ENCODE measurements at regions not wholly inside any gene's neighbourhood (a gene's known extent, or its start where the extent isn't known, plus 50 kb on each side); places are given as distances from the start of the nearest gene placed in this dataset.
"Not testable (repeated sequence)": the region's sequence is repeated elsewhere in the genome, so short reads cannot be mapped to it uniquely, and the experiment has no call there.

GRCh38 chr16:9599415-9600120, 508.1 kb downstream of the HAPSTR1 start:
- no peak for DNase-seq

GRCh38 chr16:9602189-9602588, 510.7 kb downstream of the HAPSTR1 start:
- no peak for DNase-seq

DNA sequence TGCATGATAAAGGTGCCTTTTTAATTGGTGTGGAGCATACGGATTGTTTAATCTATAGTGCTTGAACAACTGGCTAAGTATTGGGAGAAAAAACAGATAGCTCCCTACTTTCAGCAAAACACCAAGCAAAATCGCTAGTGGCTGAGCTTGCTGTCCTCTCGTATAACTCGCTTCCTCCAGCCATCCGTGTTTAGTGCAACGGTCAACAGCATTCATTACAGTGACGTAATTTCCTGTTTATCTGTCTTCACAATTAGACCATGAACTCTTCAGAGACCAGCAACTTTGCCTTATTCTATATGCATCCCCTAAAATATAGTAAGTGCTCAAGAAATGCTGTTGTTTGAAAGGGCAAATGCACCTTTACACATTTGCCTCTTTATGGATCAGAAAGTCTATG, 511.9 kb downstream of the HAPSTR1 start:
- no peak for DNase-seq

DNA sequence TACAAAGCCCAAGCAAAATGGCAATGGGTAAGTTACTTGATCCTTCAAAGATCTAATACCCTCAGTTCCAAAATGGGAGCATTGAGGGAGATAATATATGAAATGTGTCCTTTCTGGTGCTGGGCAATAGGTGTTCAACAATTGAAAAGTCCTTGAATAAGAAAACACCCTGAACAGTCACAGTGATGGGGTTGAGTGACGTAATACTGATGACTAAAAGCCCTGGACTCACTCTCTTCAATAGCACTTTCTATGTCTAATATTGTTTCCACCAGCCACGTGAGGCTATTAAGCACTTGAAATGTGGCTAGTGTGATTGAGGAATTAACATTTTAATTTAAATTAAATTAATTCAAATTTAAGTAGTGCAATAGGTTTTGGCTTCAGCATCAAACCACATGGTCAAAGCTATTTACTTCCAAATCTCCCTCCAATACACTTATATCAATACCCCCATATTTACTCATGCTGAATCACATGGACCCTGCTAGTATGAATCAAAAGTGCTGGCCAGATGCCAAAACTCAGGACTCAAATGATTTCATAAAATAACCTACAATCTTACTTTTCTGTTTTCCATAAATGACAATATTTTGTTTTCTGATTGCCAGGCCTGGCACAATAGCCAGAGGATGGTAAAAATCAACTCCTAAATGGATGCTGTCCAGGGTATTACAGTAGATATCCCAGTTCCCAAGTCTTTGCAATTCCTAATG, 516.2 kb downstream of the HAPSTR1 start:
- no peak for DNase-seq

DNA sequence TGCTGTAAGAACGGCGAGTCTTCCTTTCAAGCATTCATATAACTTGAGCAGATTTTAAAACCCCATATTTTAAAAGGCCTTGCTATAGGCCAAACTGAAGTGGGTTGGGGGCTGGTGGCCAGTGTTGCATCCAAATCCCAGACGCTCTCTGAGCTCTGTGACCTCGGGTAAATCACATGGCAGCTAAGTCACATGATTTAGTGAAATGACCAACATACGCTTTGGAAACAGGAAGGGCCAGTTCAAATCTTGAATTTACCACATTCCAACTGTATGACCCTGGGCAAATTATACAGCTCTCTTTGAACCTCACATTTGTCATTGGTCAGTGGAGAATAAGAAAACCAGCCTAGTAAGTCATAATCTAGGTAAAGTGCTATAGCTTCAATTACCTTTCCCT, 519.3 kb downstream of the HAPSTR1 start:
- no peak for DNase-seq

DNA sequence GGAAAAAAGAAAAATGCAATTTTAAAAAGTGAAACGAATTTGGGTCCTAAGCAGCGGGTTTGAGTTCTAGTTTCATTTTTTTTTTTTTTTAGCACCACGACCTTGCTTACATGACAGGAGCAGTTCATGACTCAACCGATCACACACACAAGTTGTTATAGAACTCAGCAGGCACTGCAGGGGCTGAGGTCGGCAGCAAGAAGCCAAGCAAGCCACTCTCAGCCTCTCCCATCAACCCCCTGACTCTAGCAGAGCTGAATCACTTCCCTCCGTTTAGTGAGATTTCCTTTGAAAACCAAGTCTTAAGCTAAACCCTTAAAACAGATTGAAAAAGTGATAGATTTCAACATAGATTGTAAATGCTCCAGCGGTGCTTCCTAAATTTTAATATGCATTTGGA, 520.8 kb downstream of the HAPSTR1 start:
- DNase-seq = no peak

GRCh38 chr16:9614389-9614788, 522.9 kb downstream of the HAPSTR1 start:
- DNase-seq = no peak

DNA sequence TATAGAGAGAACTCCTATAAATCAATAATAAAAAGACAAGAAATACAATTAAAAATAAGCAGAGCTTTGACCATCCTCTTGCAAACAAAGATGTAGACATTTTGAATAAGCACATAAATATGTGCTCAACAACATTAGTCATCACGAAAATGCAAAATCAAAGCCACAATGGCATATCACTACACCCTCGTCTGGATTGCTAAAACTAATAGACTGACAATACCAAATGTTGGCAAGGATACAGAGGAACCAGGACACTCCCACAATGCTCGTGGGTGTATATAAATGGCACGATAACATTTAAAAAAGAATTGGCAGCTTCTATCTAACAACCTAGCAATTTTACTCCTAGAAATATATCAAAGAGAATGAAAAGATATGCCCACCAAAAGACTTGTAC, 530.8 kb downstream of the HAPSTR1 start:
- no peak for DNase-seq

GRCh38 chr16:9625122-9625521, 533.7 kb downstream of the HAPSTR1 start:
- DNase-seq = no peak

DNA sequence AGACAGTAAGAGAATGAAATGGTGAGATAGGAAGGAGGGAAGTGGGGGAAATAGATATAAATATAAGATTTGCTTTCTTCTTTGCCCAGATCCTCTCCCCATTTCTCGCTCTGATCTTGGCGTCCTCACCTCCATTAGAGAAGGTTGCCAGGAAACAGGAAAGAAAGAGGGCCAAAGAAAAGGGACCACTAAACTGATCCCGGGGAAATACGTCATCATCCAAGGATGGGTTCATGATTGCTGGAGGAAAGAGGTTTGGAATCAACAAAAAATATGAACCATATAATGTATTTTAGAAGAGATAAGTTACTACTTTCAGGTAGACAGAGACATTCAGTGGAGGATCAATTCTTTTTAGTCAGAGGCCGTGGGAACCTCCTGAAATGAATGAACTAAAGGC, 536.0 kb downstream of the HAPSTR1 start:
- no peak for DNase-seq

- no peak for DNase-seq
Measured at GRCh38 chr16:9630119-9630518, 538.7 kb downstream of the HAPSTR1 start.

DNA sequence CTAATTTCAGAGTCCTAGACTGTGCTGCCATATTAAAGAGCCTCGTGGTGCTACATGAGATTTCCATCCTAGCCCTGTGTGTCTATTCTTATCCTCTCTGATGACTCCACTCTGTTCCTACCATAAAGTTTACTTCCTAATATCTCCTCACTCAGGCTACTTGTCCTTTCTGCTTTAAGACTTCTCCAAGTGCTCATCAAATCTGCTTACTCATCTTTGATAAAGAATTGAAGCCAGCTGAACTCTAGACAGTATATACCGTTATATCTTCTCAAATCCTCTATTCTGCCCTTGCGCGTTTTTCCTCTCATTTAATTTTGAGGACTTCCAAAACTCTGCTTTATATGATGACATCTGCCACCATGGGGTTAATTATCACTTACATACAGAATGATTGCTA, 539.5 kb downstream of the HAPSTR1 start:
- DNase-seq = no peak

GRCh38 chr16:9633844-9634243, 542.4 kb downstream of the HAPSTR1 start:
- DNase-seq = no peak

DNA sequence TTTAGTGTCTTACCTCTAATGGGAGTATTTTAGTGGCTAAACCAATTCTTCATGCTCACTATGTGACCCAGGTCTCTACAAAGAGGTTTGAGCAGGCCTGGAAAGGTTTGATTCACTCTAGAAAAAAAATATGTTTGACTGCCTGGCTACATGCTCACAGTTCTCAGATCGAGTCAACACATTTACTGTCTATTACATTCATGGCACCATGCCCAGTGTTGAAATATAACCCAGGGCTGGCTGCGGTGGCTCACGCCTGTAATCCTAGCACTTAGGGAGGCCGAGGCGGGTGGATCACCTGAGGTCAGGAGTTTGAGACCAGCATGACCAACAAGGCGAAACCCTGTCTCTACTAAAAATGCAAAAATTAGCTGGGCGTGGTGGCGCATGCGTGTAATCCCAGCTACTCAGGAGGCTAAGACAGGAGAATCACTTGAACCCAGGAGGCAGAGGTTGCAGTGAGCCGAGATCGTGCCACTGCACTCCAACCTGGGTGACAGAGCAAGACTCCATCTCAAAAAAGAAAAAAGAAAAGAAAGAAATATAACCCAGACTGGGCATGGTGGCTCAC, 543.8 kb downstream of the HAPSTR1 start:
- not testable (repeated sequence) for DNase-seq

DNA sequence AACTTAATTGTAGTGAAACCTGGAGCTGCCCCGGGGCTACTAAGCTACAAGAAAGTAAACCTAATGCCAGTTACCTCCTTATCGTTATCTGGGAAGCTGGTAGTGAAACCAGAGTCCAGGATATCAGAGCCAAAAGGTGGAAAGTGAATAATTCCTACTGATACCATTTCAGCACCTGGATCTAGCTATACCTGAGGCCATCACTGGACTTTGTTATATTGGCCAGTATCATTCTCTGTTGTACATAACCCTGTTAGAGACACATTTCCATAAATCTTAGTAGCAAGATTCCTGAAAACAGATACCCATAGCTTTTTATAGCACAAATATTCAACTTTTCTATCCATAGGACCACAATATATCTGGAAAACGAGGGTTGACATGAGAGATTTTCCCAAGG, 538.0 kb downstream of the GRIN2A start:
- no peak for DNase-seq

DNA sequence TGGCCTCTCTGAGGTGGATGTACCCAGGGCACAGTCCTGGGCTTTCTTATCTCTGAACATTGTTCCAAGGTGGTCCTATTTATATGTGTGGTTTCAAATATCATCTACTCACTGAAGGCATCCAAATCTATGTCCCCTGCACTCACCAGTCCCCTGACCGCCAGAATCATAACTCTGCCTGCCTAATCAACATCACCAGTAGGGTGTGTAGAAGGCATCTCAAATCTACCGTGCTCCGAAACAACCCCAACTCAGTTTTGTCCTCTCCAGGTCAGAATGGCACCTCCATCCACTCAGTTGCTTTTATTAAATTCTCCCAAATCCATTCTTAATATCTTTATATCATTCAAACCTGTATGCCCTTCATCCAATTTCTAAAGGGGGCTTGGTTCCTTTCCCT, 536.3 kb downstream of the GRIN2A start:
- no peak for DNase-seq

DNA sequence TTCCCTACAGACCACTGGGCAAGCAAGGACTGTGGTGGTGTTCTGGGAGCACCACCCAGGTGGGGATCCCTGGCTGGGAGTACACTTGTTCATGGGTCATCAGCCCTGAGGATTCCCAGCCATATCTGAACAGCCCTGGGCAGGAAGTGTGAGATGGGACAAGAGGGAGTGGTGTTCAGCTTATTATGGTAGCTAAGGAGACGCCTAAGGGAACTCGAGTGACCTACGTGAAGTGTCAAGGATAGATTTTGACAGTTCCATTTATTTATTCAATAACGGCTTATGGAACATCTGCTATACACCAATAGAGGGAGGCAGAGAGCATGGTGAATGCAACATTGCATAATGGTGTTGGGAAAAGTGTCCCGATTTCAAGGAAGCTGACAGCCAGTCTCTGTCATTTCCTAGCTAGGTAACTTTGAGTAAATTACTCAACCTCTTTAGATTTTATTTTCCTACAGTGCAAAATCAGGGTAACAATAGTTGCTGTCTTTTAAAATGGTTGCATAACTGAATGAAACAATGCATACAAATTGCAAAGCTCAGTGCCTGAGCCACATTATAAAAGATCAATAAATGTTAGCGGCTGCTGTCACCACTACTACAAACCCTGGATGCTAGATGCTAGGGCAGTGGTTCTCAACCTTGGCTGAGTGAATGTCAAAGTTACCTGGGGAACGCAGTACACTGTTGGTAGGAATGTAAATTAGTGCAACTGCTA, 534.1 kb downstream of the GRIN2A start:
- DNase-seq = no peak

GRCh38 chr16:9650284-9650683, 531.9 kb downstream of the GRIN2A start:
- no peak for DNase-seq

- DNase-seq = no peak
Measured at GRCh38 chr16:9655051-9655450, 527.2 kb downstream of the GRIN2A start.

DNA sequence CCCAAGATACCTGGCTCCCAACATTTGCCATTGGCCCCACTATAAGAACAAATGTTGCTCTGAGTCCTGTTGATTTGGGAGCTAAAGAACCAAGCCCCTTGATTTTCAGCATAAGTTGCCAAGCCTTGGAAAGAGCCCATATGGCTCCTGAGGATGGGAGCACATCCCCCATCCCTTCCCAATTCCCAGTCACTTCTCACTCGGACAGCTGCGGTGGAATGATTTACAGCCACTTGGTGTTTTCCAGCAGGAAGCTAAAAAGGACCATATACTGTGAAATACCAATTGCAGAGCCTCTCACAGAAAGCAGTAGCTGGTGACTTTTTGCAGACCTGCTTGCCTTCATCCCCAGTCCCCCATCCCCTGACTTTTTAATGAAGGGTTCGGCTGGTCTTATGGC, 524.6 kb downstream of the GRIN2A start:
- no peak for DNase-seq

DNA sequence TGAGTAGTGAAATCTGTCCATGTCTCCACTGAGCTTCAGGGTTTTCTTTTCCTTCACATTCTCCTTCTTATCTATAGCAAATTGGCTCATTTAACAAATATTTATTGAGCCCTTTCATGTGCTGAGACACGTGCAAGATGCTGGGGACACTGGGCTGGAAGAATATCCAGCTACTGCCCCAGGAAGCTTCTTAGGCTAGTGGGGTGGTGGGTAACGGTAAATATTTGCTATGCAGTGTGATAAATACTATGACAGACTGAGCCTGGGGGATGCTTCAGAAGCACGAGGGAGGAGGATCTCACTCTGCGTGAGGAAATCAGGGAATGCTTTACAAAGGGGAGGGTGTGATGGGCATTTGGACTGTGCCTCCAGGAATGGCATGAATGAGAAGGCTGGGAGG, 524.1 kb downstream of the GRIN2A start:
- DNase-seq = no peak

DNA sequence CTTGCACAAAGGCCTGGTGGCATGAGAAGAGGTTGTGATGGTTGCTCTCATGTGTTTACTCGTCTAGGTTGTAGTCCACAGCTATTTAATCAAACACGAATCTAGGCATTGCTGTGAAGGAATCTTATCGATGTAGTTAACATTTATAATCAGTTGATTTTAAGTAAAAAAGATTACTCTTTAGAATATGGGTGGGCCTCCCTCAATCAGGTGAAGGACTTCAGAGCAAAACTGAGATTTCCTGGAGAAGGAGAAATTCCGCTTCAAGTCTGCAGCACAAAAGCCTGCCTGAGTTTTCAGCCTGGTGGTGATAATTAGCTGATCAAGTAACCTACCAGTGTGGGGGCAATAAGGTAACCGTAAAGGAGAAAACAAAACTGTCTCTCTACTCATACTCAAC, 523.6 kb downstream of the GRIN2A start:
- no peak for DNase-seq

- DNase-seq = no peak
Measured at GRCh38 chr16:9660898-9661297, 521.3 kb downstream of the GRIN2A start.

Measured in stimulated activated CD8-positive, alpha-beta memory T cell treated with anti-CD3 and anti-CD28 coated beads, Interleukin-4, amount 100 ng/mL, for 48 hours (primary cell).